Gastroesophageal sphincter (tissue), 3 donors: ENCODE measurements at regions not wholly inside any gene's neighbourhood (a gene's known extent, or its start where the extent isn't known, plus 50 kb on each side); places are given as distances from the start of the nearest gene placed in this dataset.

Experiments used
- EP300 ChIP-seq: sonication (generic); formaldehyde crosslinking; IDR thresholded peaks from one replicate; pipeline ENCODE4 v1.6.1; 2017; ENCODE audit warnings: antibody characterized with exemption, mild to moderate bottlenecking
- POLR2A ChIP-seq, 2 donors: fragments of 450-650 bp; IDR thresholded peaks; one replicate each; pipeline ENCODE4 v1.6.1; 2017; ENCODE audit warnings: antibody characterized with exemption in 2 of 2, mild to moderate bottlenecking in 2 of 2, moderate library complexity in 1 of 2
- POLR2AphosphoS5 ChIP-seq: sonication (generic); formaldehyde crosslinking; IDR thresholded peaks from one replicate; pipeline ENCODE4 v1.6.1; 2017; ENCODE audit warnings: antibody characterized with exemption
- TF ChIP-seq, protein P1 (sequence below), 4 experiments: fragments of 200-600 bp in 2 of 4; fragments of 450-650 bp in 2 of 4; sonication (generic) in 1 of 4; IDR thresholded peaks; one replicate each; pipeline ENCODE4 v1.5.1; 2017 to 2019; ENCODE audit warnings: antibody characterized with exemption in 4 of 4, mild to moderate bottlenecking in 2 of 4, moderate library complexity in 2 of 4

DNA sequence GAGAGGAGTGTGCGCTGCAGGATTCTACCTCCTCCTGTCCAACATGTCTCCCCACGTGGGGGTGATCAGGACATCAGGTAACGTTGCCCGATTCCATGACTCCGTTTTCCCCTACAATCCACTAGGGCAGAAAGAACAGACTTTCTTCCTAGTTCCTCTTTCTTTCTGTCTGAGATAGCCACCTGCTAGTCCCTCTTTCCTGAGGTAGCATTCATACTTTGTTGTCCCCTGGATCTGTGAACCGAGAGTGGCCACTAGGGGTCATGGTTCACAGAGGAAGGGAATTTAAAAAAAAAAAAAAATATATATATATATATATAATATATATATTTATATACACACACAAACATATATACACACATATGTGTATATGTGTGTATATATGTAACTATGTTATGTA is 210.0 kb upstream of the ZNF521 start:
- TF ChIP-seq, protein P1, sequence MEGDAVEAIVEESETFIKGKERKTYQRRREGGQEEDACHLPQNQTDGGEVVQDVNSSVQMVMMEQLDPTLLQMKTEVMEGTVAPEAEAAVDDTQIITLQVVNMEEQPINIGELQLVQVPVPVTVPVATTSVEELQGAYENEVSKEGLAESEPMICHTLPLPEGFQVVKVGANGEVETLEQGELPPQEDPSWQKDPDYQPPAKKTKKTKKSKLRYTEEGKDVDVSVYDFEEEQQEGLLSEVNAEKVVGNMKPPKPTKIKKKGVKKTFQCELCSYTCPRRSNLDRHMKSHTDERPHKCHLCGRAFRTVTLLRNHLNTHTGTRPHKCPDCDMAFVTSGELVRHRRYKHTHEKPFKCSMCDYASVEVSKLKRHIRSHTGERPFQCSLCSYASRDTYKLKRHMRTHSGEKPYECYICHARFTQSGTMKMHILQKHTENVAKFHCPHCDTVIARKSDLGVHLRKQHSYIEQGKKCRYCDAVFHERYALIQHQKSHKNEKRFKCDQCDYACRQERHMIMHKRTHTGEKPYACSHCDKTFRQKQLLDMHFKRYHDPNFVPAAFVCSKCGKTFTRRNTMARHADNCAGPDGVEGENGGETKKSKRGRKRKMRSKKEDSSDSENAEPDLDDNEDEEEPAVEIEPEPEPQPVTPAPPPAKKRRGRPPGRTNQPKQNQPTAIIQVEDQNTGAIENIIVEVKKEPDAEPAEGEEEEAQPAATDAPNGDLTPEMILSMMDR (IDR thresholded peaks at IDR 0.05), result no peak
- TF ChIP-seq POLR2A (IDR thresholded peaks at IDR 0.05) (no peak), POLR2AphosphoS5 (no peak), EP300 (no peak)
